Raji (cell line): ENCODE measurements at regions not wholly inside any gene's neighbourhood (a gene's known extent, or its start where the extent isn't known, plus 50 kb on each side); places are given as distances from the start of the nearest gene placed in this dataset.

ENCODE experiments used
- POLR2A ChIP-seq: IDR thresholded peaks from 2 replicates; pipeline ENCODE4 v1.6.1; 2011; ENCODE audit warnings: low read depth, low read length, control low read depth; ENCODE audit not compliant: insufficient read depth

- no peak for TF ChIP-seq POLR2A
These were observed 196.4 kb downstream of the SUCNR1 start for GRCh38 chr3:152069871-152070270.

GRCh38 chr3:152071315-152071714 is 197.4 kb upstream of the MBNL1 start:
- TF ChIP-seq POLR2A: no peak

GRCh38 chr3:152071924-152072323 is 196.8 kb upstream of the MBNL1 start:
- no peak for TF ChIP-seq POLR2A

GRCh38 chr3:152073267-152073666 is 195.5 kb upstream of the MBNL1 start:
- no peak for TF ChIP-seq POLR2A

- TF ChIP-seq POLR2A: no peak
These were observed 192.6 kb upstream of the MBNL1 start for GRCh38 chr3:152076148-152076547.

GRCh38 chr3:152079980-152080379 is 188.7 kb upstream of the MBNL1 start:
- TF ChIP-seq POLR2A: no peak

GRCh38 chr3:152083135-152083534 is 185.6 kb upstream of the MBNL1 start:
- no peak for TF ChIP-seq POLR2A

- no peak for TF ChIP-seq POLR2A
These were observed 184.1 kb upstream of the MBNL1 start for GRCh38 chr3:152084441-152085158.

- TF ChIP-seq POLR2A: no peak
These were observed 181.6 kb upstream of the MBNL1 start for GRCh38 chr3:152087153-152087552.

GRCh38 chr3:152089528-152089927 is 179.2 kb upstream of the MBNL1 start:
- no peak for TF ChIP-seq POLR2A

GRCh38 chr3:152091725-152092124 is 177.0 kb upstream of the MBNL1 start:
- TF ChIP-seq POLR2A: no peak

- TF ChIP-seq POLR2A: no peak
These were observed 174.8 kb upstream of the MBNL1 start for GRCh38 chr3:152093901-152094300.

GRCh38 chr3:152094406-152094805 is 174.3 kb upstream of the MBNL1 start:
- TF ChIP-seq POLR2A: no peak

- TF ChIP-seq POLR2A: no peak
These were observed 173.3 kb upstream of the MBNL1 start for GRCh38 chr3:152095472-152095871.

- TF ChIP-seq POLR2A: no peak
These were observed 172.3 kb upstream of the MBNL1 start for GRCh38 chr3:152096280-152096906.

- no peak for TF ChIP-seq POLR2A
These were observed 171.6 kb upstream of the MBNL1 start for GRCh38 chr3:152097120-152097519.

GRCh38 chr3:152097770-152098169 is 171.0 kb upstream of the MBNL1 start:
- no peak for TF ChIP-seq POLR2A

- TF ChIP-seq POLR2A: no peak
These were observed 168.1 kb upstream of the MBNL1 start for GRCh38 chr3:152100491-152101132.
